H1 (cell line): ENCODE measurements at regions not wholly inside any gene's neighbourhood (a gene's known extent, or its start where the extent isn't known, plus 50 kb on each side); places are given as distances from the start of the nearest gene placed in this dataset.

Experiments used
- CTCF ChIA-PET: fragments of 300-600 bp; sonication (Branson Sonifier 250); formaldehyde crosslinking; loops from one replicate; lab custom pipeline; 2021; ENCODE audit not compliant: partially characterized antibody; lab: Charles Lee
- POLR2A ChIA-PET: fragments of 300-600 bp; sonication (Branson Sonifier 250); formaldehyde crosslinking; loops from one replicate; lab custom pipeline; 2021; ENCODE audit warnings: inconsistent platforms; ENCODE audit not compliant: partially characterized antibody; lab: Charles Lee
- DNase-seq, 2 experiments: peaks; one replicate each; pipeline versions ENCODE4 v3.0.0 to v3.0.0-alpha.2; 2010 to 2022; ENCODE audit warnings: low spot score in 2 of 2, low read depth in 1 of 2, mixed read lengths in 1 of 2
- FAIRE-seq: peaks from 2 replicates; lab custom pipeline; 2011; peaks lifted over from hg19 to GRCh38; lab: Jason Lieb, UNC
- H2AFZ ChIP-seq: 2 replicates; pipeline ENCODE4 v1.8.1; 2012; ENCODE audit warnings: low read length, inconsistent platforms
- H2AK5ac ChIP-seq: 2 replicates; pipeline ENCODE4 v1.6.1; 2013; ENCODE audit warnings: low read depth, low read length
- H2BK120ac ChIP-seq: replicated peaks from 2 replicates; pipeline ENCODE3; 2013; ENCODE audit warnings: low read depth, low read length, inconsistent platforms
- H2BK12ac ChIP-seq: 2 replicates; pipeline ENCODE4 v1.6.1; 2013; ENCODE audit warnings: low read depth, low read length
- H2BK15ac ChIP-seq: 2 replicates; pipeline ENCODE4 v1.6.1; 2013; ENCODE audit warnings: low read length
- H2BK20ac ChIP-seq: 2 replicates; pipeline ENCODE4 v1.6.1; 2013; ENCODE audit warnings: low read length
- H2BK5ac ChIP-seq: 2 replicates; pipeline ENCODE4 v1.6.1; 2013; ENCODE audit warnings: low read depth, low read length
- H3K14ac ChIP-seq: 2 replicates; pipeline ENCODE4 v1.6.1; 2013; ENCODE audit warnings: inconsistent platforms; ENCODE audit not compliant: insufficient read length
- H3K18ac ChIP-seq: 2 replicates; pipeline ENCODE4 v1.6.1; 2013; ENCODE audit warnings: low read length; ENCODE audit errors: extremely low read depth
- H3K23ac ChIP-seq: 2 replicates; pipeline ENCODE4 v1.6.1; 2013; ENCODE audit warnings: inconsistent platforms; ENCODE audit not compliant: insufficient read length
- H3K23me2 ChIP-seq: 2 replicates; pipeline ENCODE4 v1.6.1; 2013; ENCODE audit warnings: low read depth, low read length
- H3K27ac ChIP-seq: 2 replicates; pipeline ENCODE4 v1.6.1; 2011; ENCODE audit warnings: low read depth, low read length, inconsistent platforms
- H3K27me3 ChIP-seq, 4 experiments: replicated peaks in 1 of 4; 1 replicate in 1 of 4; 2 replicates in 3 of 4; pipeline versions ENCODE4 v1.6.1 to v1.8.1; 2011 to 2013; ENCODE audit warnings: low read length in 3 of 4, mild to moderate bottlenecking in 3 of 4, inconsistent platforms in 2 of 4, mixed read lengths in 2 of 4, moderate library complexity in 1 of 4; ENCODE audit not compliant: control insufficient read depth in 3 of 4, insufficient read depth in 3 of 4; ENCODE audit errors: extremely low read depth in 1 of 4
- H3K36me3 ChIP-seq, 4 experiments: 2 replicates each; pipeline versions ENCODE4 v1.6.1 to v1.8.1; 2011 to 2013; ENCODE audit warnings: mild to moderate bottlenecking in 4 of 4, low read length in 3 of 4, moderate library complexity in 2 of 4, control low read depth in 1 of 4, inconsistent platforms in 1 of 4; ENCODE audit not compliant: insufficient read depth in 4 of 4, control insufficient read depth in 2 of 4
- H3K4ac ChIP-seq: replicated peaks from 2 replicates; pipeline ENCODE3; 2013; ENCODE audit warnings: low read length, low read depth, mixed read lengths, inconsistent platforms; ENCODE audit not compliant: insufficient read length
- H3K4me1 ChIP-seq, 4 experiments: replicated peaks in 1 of 4; 1 replicate in 1 of 4; 2 replicates in 3 of 4; pipeline versions ENCODE4 v1.6.1 to v1.8.1; 2011 to 2013; ENCODE audit warnings: low read length in 3 of 4, inconsistent platforms in 2 of 4, mixed read lengths in 1 of 4; ENCODE audit not compliant: insufficient read depth in 4 of 4, control insufficient read depth in 3 of 4
- H3K4me2 ChIP-seq, 2 experiments: 2 replicates each; pipeline versions ENCODE4 v1.6.1 to v1.8.1; 2011 to 2013; ENCODE audit warnings: low read depth in 2 of 2, low read length in 2 of 2, control low read depth in 1 of 2, inconsistent platforms in 1 of 2, mild to moderate bottlenecking in 1 of 2; ENCODE audit not compliant: insufficient read depth in 1 of 2
- H3K4me3 ChIP-seq, 4 experiments: fragments of 200-600, 300-600 bp in 1 of 4; sonication (generic), shearing (Covaris generic), sonication (Bioruptor Twin) in 1 of 4; 2 replicates each; pipeline versions ENCODE4 v1.5.1 to v1.8.1; 2011 to 2016; ENCODE audit warnings: low read length in 4 of 4, low read depth in 3 of 4, control low read depth in 2 of 4, inconsistent platforms in 2 of 4, mild to moderate bottlenecking in 2 of 4, mixed read lengths in 1 of 4, moderate library complexity in 1 of 4; ENCODE audit not compliant: insufficient read depth in 2 of 4; ENCODE audit errors: extremely low read depth in 1 of 4
- H3K56ac ChIP-seq: replicated peaks from 2 replicates; pipeline ENCODE3; 2013; ENCODE audit warnings: low read depth, mild to moderate bottlenecking, mixed read lengths, low read length, inconsistent platforms; ENCODE audit not compliant: insufficient read length
- H3K79me1 ChIP-seq: 2 replicates; pipeline ENCODE4 v1.6.1; 2013; ENCODE audit warnings: low read depth, low read length, control low read depth
- H3K79me2 ChIP-seq, 2 experiments: 2 replicates each; pipeline versions ENCODE4 v1.6.1 to v1.8.1; 2012 to 2013; ENCODE audit warnings: low read length in 2 of 2, mild to moderate bottlenecking in 2 of 2, inconsistent platforms in 1 of 2; ENCODE audit not compliant: insufficient read depth in 2 of 2, control insufficient read depth in 1 of 2
- H3K9ac ChIP-seq, 4 experiments: replicated peaks in 1 of 4; 1 replicate in 1 of 4; 2 replicates in 3 of 4; pipeline versions ENCODE4 v1.6.1 to v1.8.1; 2011 to 2013; ENCODE audit warnings: low read depth in 3 of 4, low read length in 3 of 4, control low read depth in 2 of 4, mild to moderate bottlenecking in 2 of 4, moderate library complexity in 2 of 4, inconsistent platforms in 1 of 4; ENCODE audit errors: extremely low read depth in 1 of 4
- H3K9me3 ChIP-seq, 2 experiments: 2 replicates each; pipeline versions ENCODE4 v1.6.1 to v1.8.1; 2012 to 2013; ENCODE audit warnings: mild to moderate bottlenecking in 2 of 2, moderate library complexity in 2 of 2, control low read depth in 1 of 2, inconsistent platforms in 1 of 2, low read depth in 1 of 2, low read length in 1 of 2, mixed read lengths in 1 of 2; ENCODE audit not compliant: insufficient read depth in 2 of 2
- H4K20me1 ChIP-seq, 2 experiments: replicated peaks in 1 of 2; 2 replicates each; pipeline versions ENCODE3 to v1.8.1; 2011 to 2013; ENCODE audit warnings: inconsistent platforms in 2 of 2, low read length in 2 of 2, mild to moderate bottlenecking in 1 of 2; ENCODE audit not compliant: insufficient read depth in 2 of 2, control insufficient read depth in 1 of 2
- H4K5ac ChIP-seq: 2 replicates; pipeline ENCODE4 v1.6.1; 2013; ENCODE audit warnings: low read length, low read depth, mixed read lengths, inconsistent platforms; ENCODE audit not compliant: insufficient read length
- H4K8ac ChIP-seq: 2 replicates; pipeline ENCODE4 v1.8.0; 2013; ENCODE audit warnings: mild to moderate bottlenecking, moderate library complexity, low read length, inconsistent platforms; ENCODE audit not compliant: insufficient read depth; ENCODE audit errors: extremely low read depth
- H4K91ac ChIP-seq: replicated peaks from 2 replicates; pipeline ENCODE3; 2013; ENCODE audit warnings: low read length, mixed read lengths, inconsistent platforms; ENCODE audit not compliant: insufficient read length
- BCL11A ChIP-seq, 2 experiments: IDR thresholded peaks; one replicate each; pipeline ENCODE4 v1.6.1; 2011; ENCODE audit warnings: low read depth in 2 of 2, low read length in 2 of 2, mild to moderate bottlenecking in 2 of 2
- CBX5 ChIP-seq: fragments of 300-800, 300-1000 bp; sonication (generic); IDR thresholded peaks from 2 replicates; pipeline ENCODE4 v1.7.1; 2016; ENCODE audit warnings: antibody characterized with exemption, low read length, low read depth
- EP300 ChIP-seq, 2 experiments: IDR thresholded peaks; 1 replicate in 1 of 2; 2 replicates in 1 of 2; pipeline ENCODE4 v1.6.1; 2011 to 2012; ENCODE audit warnings: low read depth in 2 of 2, low read length in 2 of 2, mild to moderate bottlenecking in 2 of 2, borderline replicate concordance in 1 of 2, inconsistent platforms in 1 of 2, moderate library complexity in 1 of 2
- EZH2 ChIP-seq: fragments of 200-600 bp; sonication (generic); IDR thresholded peaks from 2 replicates; pipeline ENCODE4 v1.7.1; 2012; ENCODE audit warnings: low read depth, mild to moderate bottlenecking, moderate library complexity, low read length, inconsistent platforms; ENCODE audit not compliant: severe bottlenecking
- FOSL1 ChIP-seq: IDR thresholded peaks from 2 replicates; pipeline ENCODE4 v1.6.1; 2011; ENCODE audit warnings: mild to moderate bottlenecking, low read depth, low read length, moderate library complexity; ENCODE audit not compliant: insufficient read depth
- JUND ChIP-seq: IDR thresholded peaks from 2 replicates; pipeline ENCODE4 v1.6.1; 2011; ENCODE audit warnings: mild to moderate bottlenecking, improper control_type of control experiment, low read length
- KDM5A ChIP-seq: fragments of 200-600 bp; IDR thresholded peaks from 2 replicates; pipeline ENCODE4 v1.7.1; 2012; ENCODE audit warnings: mild to moderate bottlenecking, low read length, inconsistent platforms, mixed read lengths
- POU5F1 ChIP-seq: IDR thresholded peaks from 2 replicates; pipeline ENCODE4 v1.6.1; 2011; ENCODE audit warnings: low read depth, mild to moderate bottlenecking, low read length, moderate library complexity
- RBBP5 ChIP-seq: IDR thresholded peaks from 2 replicates; pipeline ENCODE4 v1.7.1; 2012; ENCODE audit warnings: low read depth, mild to moderate bottlenecking, inconsistent platforms, low read length, moderate library complexity, borderline replicate concordance
- RFX5 ChIP-seq: IDR thresholded peaks from 2 replicates; pipeline ENCODE4 v1.6.1; 2011; ENCODE audit warnings: low read depth, low read length, improper control_type of control experiment, borderline replicate concordance
- SP2 ChIP-seq: IDR thresholded peaks from 2 replicates; pipeline ENCODE4 v1.6.1; 2012; ENCODE audit warnings: mild to moderate bottlenecking, low read length, inconsistent platforms
- SRF ChIP-seq: IDR thresholded peaks from 2 replicates; pipeline ENCODE4 v1.6.1; 2011; ENCODE audit warnings: mild to moderate bottlenecking, low read depth, low read length, moderate library complexity
- TAF7 ChIP-seq: optimal IDR thresholded peaks from 2 replicates; pipeline ENCODE3; 2011; ENCODE audit warnings: low read depth, mild to moderate bottlenecking, inconsistent platforms, low read length, moderate library complexity, borderline replicate concordance
- WGBS, 2 experiments: shearing (Covaris generic) in 1 of 2; methylation state at CpG; one replicate each; pipeline versions ENCODE4 v1.1.6 to v1.1.7; 2013 to 2015; ENCODE audit warnings: low lambda C conversion rate in 2 of 2, mixed read lengths in 2 of 2, inconsistent platforms in 1 of 2, low coverage in 1 of 2, missing lambda C conversion rate in 1 of 2; ENCODE audit not compliant: insufficient replicate concordance in 2 of 2, insufficient coverage in 1 of 2, insufficient read length in 1 of 2; ENCODE audit errors: extremely low coverage in 1 of 2, missing lambda C conversion rate in 1 of 2; 5-methylcytosine and 5-hydroxymethylcytosine counted together
- TF ChIP-seq, protein P1 (sequence below): IDR thresholded peaks from 2 replicates; pipeline ENCODE4 v1.6.1; 2011; ENCODE audit warnings: low read length, improper control_type of control experiment

DNA sequence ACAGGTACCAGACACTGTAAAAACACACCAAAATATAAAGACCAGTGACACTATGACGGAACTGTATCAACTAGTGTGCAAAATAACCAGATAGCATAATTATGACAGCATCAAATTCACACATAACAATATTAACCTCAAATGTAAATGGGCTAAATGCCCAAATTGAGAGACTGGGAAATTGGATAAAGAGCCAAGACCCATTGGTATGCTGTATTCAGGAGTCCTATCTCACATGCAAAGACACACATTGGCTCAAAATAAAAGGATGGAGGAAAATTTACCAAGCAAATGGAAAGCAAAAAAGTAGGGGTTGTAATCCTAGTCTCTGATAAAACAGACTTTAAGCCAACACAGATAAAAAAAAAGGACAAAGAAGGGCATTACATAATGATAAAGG is 416.3 kb upstream of the ZNF608 start:
- Histone ChIP-seq H3K4me3 (no peak overlapping the region), H3K14ac (no peak overlapping the region), H2BK120ac (no peak overlapping the region), H3K4me1 (peaks cover 0 to 12% (median 6%) of the 10 kb centered on the region in 4 experiments; a peak in 6 of 7 replicates), H3K79me1 (no peaks in the 10 kb centered on the region), H3K79me2 (no peaks in the 10 kb centered on the region), H4K8ac (no peak overlapping the region), H2BK15ac (no peak overlapping the region), H3K9ac (no peak overlapping the region), H3K4ac (no peak overlapping the region), H4K91ac (no peak overlapping the region), H3K9me3 (peaks cover 0 to 4% of the 10 kb centered on the region in 2 experiments; a peak in 2 of 4 replicates), H2AK5ac (no peak overlapping the region), H3K27me3 (no peaks in the 10 kb centered on the region), H3K56ac (no peak overlapping the region), H2BK20ac (no peak overlapping the region), H3K27ac (no peak overlapping the region), H2BK5ac (no peak overlapping the region), H3K23ac (no peak overlapping the region), H4K20me1 (no peaks in the 10 kb centered on the region), H3K36me3 (no peaks in the 10 kb centered on the region), H2BK12ac (no peak overlapping the region), H3K18ac (no peak overlapping the region), H4K5ac (no peak overlapping the region), H3K4me2 (no peak overlapping the region), H2AFZ (no peak overlapping the region), H3K23me2 (no peaks in the 10 kb centered on the region)
- no peak for FAIRE-seq
- DNase-seq: no peak
- 90% methylated on average over 1 of the region's 1 CpG; no CpG with 5 or more reads in 1 of the 2 experiments for WGBS, 2 experiments
- ChIA-PET CTCF (no interaction called here), POLR2A (no interaction called here)
- TF ChIP-seq CBX5: no peak
- no peak for TF ChIP-seq RBBP5
- TF ChIP-seq, protein P1, sequence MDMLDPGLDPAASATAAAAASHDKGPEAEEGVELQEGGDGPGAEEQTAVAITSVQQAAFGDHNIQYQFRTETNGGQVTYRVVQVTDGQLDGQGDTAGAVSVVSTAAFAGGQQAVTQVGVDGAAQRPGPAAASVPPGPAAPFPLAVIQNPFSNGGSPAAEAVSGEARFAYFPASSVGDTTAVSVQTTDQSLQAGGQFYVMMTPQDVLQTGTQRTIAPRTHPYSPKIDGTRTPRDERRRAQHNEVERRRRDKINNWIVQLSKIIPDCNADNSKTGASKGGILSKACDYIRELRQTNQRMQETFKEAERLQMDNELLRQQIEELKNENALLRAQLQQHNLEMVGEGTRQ: no peak
- no peak for TF ChIP-seq KDM5A
- no peak for TF ChIP-seq JUND
- TF ChIP-seq EZH2: no peak
- no peak for TF ChIP-seq TAF7
- no peak for TF ChIP-seq BCL11A (IDR thresholded peaks at IDR 0.05; ENCODE audit: low read depth in 2 of 2, low read length in 2 of 2)
- TF ChIP-seq SP2: no peak
- TF ChIP-seq FOSL1: no peak
- no peak for TF ChIP-seq RFX5
- TF ChIP-seq SRF: no peak
- no peak for TF ChIP-seq POU5F1
- TF ChIP-seq EP300 (IDR thresholded peaks at IDR 0.05; ENCODE audit: borderline replicate concordance in 1 of 2, low read depth in 2 of 2, low read length in 2 of 2): no peak
